ENCODE measurements at regions not wholly inside any gene's neighbourhood (a gene's known extent, or its start where the extent isn't known, plus 50 kb on each side); places are given as distances from the start of the nearest gene placed in this dataset.

GRCh38 chr2:82233806-82234205 lies 1929.3 kb upstream of the LRRTM1 start:
- no peaks in the 10 kb centered on the region for H3K4me1 ChIP-seq (ENCODE audit: control insufficient read depth, insufficient read depth, low read length)
- H3K27ac ChIP-seq (ENCODE audit: extremely low read depth, low read depth, low read length): no peak overlapping the region
- H3K9me3 ChIP-seq (ENCODE audit: control insufficient read depth, insufficient read depth, low read depth, low read length): no peaks in the 10 kb centered on the region
- CTCF ChIA-PET: no interaction called here
- H3K36me3 ChIP-seq (ENCODE audit: control insufficient read depth in 2 of 2, insufficient read depth in 1 of 2, low read length in 2 of 2): no peaks in the 10 kb centered on the region
- no peak overlapping the region; the same call in 1 of the 2 replicates for H3K4me3 ChIP-seq (ENCODE audit: low read depth, low read length)
- POLR2A ChIA-PET: no interaction called here
- TF ChIP-seq ZNF843 (tag by site-specific recombination; IDR thresholded peaks at IDR 0.05): no peak
- TF ChIP-seq ZNF514 (tag by site-specific recombination; IDR thresholded peaks at IDR 0.05): no peak
- no peak for TF ChIP-seq MZF1 (tag by site-specific recombination; IDR thresholded peaks at IDR 0.05; ENCODE audit: borderline replicate concordance)
- TF ChIP-seq ZNF677 (tag by site-specific recombination; IDR thresholded peaks at IDR 0.05): no peak
- TF ChIP-seq ZNF76 (tag by site-specific recombination; IDR thresholded peaks at IDR 0.05; ENCODE audit: borderline replicate concordance, low read depth): no peak
- TF ChIP-seq ZNF175 (tag by site-specific recombination; IDR thresholded peaks at IDR 0.05): no peak
- TF ChIP-seq ZNF544 (tag by site-specific recombination; IDR thresholded peaks at IDR 0.05): no peak
- no peak for TF ChIP-seq ZNF660 (tag by site-specific recombination; IDR thresholded peaks at IDR 0.05)
- no peak for TF ChIP-seq ZNF362 (tag by site-specific recombination; IDR thresholded peaks at IDR 0.05)
- TF ChIP-seq PRDM6 (tag by site-specific recombination; IDR thresholded peaks at IDR 0.05): no peak
- no peak for TF ChIP-seq ZNF266 (tag by site-specific recombination; IDR thresholded peaks at IDR 0.05; ENCODE audit: low read depth)
- no peak for TF ChIP-seq ZNF350 (tag by site-specific recombination; IDR thresholded peaks at IDR 0.05)
- no peak for TF ChIP-seq KLF9 (tag by site-specific recombination; IDR thresholded peaks at IDR 0.05; ENCODE audit: low read depth)
- TF ChIP-seq REPIN1 (tag by site-specific recombination; IDR thresholded peaks at IDR 0.05; ENCODE audit: low read depth): no peak

- Histone ChIP-seq H3K9me3 (ENCODE audit: control insufficient read depth, insufficient read depth, low read depth, low read length) (no peaks in the 10 kb centered on the region), H3K27ac (ENCODE audit: extremely low read depth, low read depth, low read length) (no peak overlapping the region), H3K36me3 (ENCODE audit: control insufficient read depth in 2 of 2, insufficient read depth in 1 of 2, low read length in 2 of 2) (no peaks in the 10 kb centered on the region), H3K4me3 (ENCODE audit: low read depth, low read length) (no peak overlapping the region), H3K4me1 (ENCODE audit: control insufficient read depth, insufficient read depth, low read length) (no peaks in the 10 kb centered on the region)
- ChIA-PET POLR2A (no interaction called here), CTCF (no interaction called here)
- TF ChIP-seq ZNF664 (tag by site-specific recombination; IDR thresholded peaks at IDR 0.05) (no peak), ZNF596 (tag by site-specific recombination; IDR thresholded peaks at IDR 0.05) (no peak), ZNF16 (tag by site-specific recombination; IDR thresholded peaks at IDR 0.05; ENCODE audit: low read depth) (no peak), ZNF777 (tag by site-specific recombination; IDR thresholded peaks at IDR 0.05; ENCODE audit: borderline replicate concordance) (no peak), ZNF549 (tag by site-specific recombination; IDR thresholded peaks at IDR 0.05) (no peak), SCRT2 (tag by site-specific recombination; IDR thresholded peaks at IDR 0.05) (no peak), ZNF670 (tag by site-specific recombination; IDR thresholded peaks at IDR 0.05; ENCODE audit: low read depth) (no peak), ZNF626 (tag by site-specific recombination; IDR thresholded peaks at IDR 0.05) (no peak), ZNF362 (tag by site-specific recombination; IDR thresholded peaks at IDR 0.05) (no peak), ZNF184 (tag by site-specific recombination; IDR thresholded peaks at IDR 0.05) (no peak), ZBTB7A (tag by site-specific recombination; IDR thresholded peaks at IDR 0.05; ENCODE audit: low read depth) (no peak), SCRT1 (tag by site-specific recombination; IDR thresholded peaks at IDR 0.05; ENCODE audit: borderline replicate concordance) (no peak), REST (tag by site-specific recombination; IDR thresholded peaks at IDR 0.05) (no peak), ZNF114 (tag by site-specific recombination; IDR thresholded peaks at IDR 0.05) (no peak), ZBTB26 (tag by site-specific recombination; optimal IDR thresholded peaks at IDR 0.05) (no peak), ZNF2 (tag by site-specific recombination; IDR thresholded peaks at IDR 0.05) (no peak)
Observed at GRCh38 chr2:82230406-82230805, 1925.9 kb upstream of the LRRTM1 start.

All from HEK293 (cell line).